ENCODE measurements at regions not wholly inside any gene's neighbourhood (a gene's known extent, or its start where the extent isn't known, plus 50 kb on each side); places are given as distances from the start of the nearest gene placed in this dataset.
"Not testable (repeated sequence)": the region's sequence is repeated elsewhere in the genome, so short reads cannot be mapped to it uniquely, and the experiment has no call there.

- intact Hi-C loops (cut with DNase I); H3K4me1 ChIP-seq (ENCODE audit: control insufficient read depth in 1 of 2, insufficient read depth in 2 of 2, low read length in 2 of 2); H3K27me3 ChIP-seq (ENCODE audit: control insufficient read depth in 1 of 2, insufficient read depth in 2 of 2, low read length in 1 of 2); DNase-seq; ATAC-seq (ENCODE audit: low FRiP score); H3K27ac ChIP-seq (ENCODE audit: low read depth in 1 of 2, low read length in 2 of 2); H3K9me3 ChIP-seq (ENCODE audit: control insufficient read depth, low read length); H3K4me3 ChIP-seq (ENCODE audit: low read length in 2 of 2); H3K36me3 ChIP-seq (ENCODE audit: control insufficient read depth in 1 of 2, insufficient read depth in 2 of 2, low read length in 1 of 2): not testable (repeated sequence)
- 75 to 89% methylated on average over 4 of the region's 7 CpGs for WGBS, 2 donors
Observed at GRCh38 chr6:141926200-141926900, 206.4 kb upstream of the GJE1 start.

GRCh38 chr6:141925001-141925400 is 207.7 kb upstream of the GJE1 start:
- no peaks in the 10 kb centered on the region for H3K27me3 ChIP-seq (ENCODE audit: control insufficient read depth in 1 of 2, insufficient read depth in 2 of 2, low read length in 1 of 2)
- no peaks in the 10 kb centered on the region for H3K9me3 ChIP-seq (ENCODE audit: control insufficient read depth, low read length)
- intact Hi-C loops (cut with DNase I): no loop called here
- H3K27ac ChIP-seq (ENCODE audit: low read depth in 1 of 2, low read length in 2 of 2): no peak overlapping the region
- no peak for DNase-seq
- H3K4me3 ChIP-seq (ENCODE audit: low read length in 2 of 2): no peak overlapping the region
- no peaks in the 10 kb centered on the region for H3K4me1 ChIP-seq (ENCODE audit: control insufficient read depth in 1 of 2, insufficient read depth in 2 of 2, low read length in 2 of 2)
- ATAC-seq (ENCODE audit: low FRiP score): no peak
- H3K36me3 ChIP-seq (ENCODE audit: control insufficient read depth in 1 of 2, insufficient read depth in 2 of 2, low read length in 1 of 2): no peaks in the 10 kb centered on the region

DNA sequence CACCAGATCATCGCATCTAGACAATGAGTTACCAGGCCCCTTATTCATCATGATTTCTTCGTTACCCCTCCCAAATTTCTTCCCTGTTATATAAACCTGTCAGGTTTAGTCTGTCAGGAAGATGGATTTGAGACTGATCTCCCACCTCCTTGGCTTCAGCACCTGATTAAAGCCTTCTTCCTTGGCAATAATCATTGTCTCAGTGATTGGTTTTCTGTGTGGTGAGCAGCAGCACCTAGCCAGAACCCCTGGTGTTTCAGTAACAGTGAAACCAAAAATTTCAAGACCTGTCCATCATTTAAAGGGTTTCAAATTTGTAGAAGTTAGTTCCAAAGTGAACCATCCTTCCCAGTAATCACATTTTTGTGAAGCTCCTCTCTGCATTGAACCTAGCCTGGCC is 209.8 kb upstream of the GJE1 start:
- intact Hi-C loops (cut with DNase I): no loop called here
- DNase-seq (no peak), ATAC-seq (ENCODE audit: low FRiP score) (no peak)
- Histone ChIP-seq H3K4me3 (ENCODE audit: low read length in 2 of 2) (no peak overlapping the region), H3K27ac (ENCODE audit: low read depth in 1 of 2, low read length in 2 of 2) (no peak overlapping the region), H3K27me3 (ENCODE audit: control insufficient read depth in 1 of 2, insufficient read depth in 2 of 2, low read length in 1 of 2) (no peaks in the 10 kb centered on the region), H3K36me3 (ENCODE audit: control insufficient read depth in 1 of 2, insufficient read depth in 2 of 2, low read length in 1 of 2) (no peaks in the 10 kb centered on the region), H3K4me1 (ENCODE audit: control insufficient read depth in 1 of 2, insufficient read depth in 2 of 2, low read length in 2 of 2) (no peaks in the 10 kb centered on the region), H3K9me3 (ENCODE audit: control insufficient read depth, low read length) (no peaks in the 10 kb centered on the region)
- WGBS, 2 donors: 89 to 90% methylated on average over 2 of the region's 2 CpGs

DNA sequence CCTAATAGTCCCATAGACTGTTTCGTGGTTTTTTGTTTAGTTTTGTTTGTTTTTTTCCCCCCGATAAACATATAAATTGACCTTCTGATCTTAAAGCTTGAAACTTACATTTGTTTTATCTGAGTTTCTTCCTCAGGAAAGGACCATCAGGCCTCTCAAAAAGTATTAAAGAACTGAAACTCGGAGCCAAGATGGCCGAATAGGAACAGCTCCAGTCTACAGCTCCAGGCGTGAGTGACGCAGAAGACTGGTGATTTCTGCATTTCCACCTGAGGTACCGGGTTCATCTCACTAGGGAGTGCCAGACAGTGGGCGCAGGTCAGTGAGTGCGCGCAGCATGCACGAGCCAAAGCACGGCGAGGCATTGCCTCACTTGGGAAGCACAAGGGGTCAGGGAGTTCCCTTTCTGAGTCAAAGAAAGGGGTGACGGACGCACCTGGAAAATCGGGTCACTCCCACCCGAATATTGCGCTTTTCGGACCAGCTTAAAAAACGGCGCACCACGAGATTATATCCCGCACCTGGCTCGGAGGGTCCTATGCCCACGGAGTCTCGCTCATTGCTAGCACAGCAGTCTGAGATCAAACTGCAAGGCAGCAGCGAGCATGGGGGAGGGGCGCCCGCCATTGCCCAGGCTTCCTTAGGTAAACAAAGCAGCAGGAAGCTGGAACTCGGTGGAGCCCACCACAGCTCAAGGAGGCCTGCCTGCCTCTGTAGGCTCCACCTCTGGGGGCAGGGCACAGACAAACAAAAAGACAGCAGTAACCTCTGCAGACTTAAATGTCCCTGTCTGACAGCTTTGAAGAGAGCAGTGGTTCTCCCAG is 215.8 kb upstream of the GJE1 start:
- intact Hi-C loops (cut with DNase I); H3K27me3 ChIP-seq (ENCODE audit: control insufficient read depth in 1 of 2, insufficient read depth in 2 of 2, low read length in 1 of 2); H3K27ac ChIP-seq (ENCODE audit: low read depth in 1 of 2, low read length in 2 of 2); DNase-seq; H3K4me1 ChIP-seq (ENCODE audit: control insufficient read depth in 1 of 2, insufficient read depth in 2 of 2, low read length in 2 of 2); H3K9me3 ChIP-seq (ENCODE audit: control insufficient read depth, low read length); H3K36me3 ChIP-seq (ENCODE audit: control insufficient read depth in 1 of 2, insufficient read depth in 2 of 2, low read length in 1 of 2); ATAC-seq (ENCODE audit: low FRiP score); H3K4me3 ChIP-seq (ENCODE audit: low read length in 2 of 2): not testable (repeated sequence)
- WGBS, 2 donors: 89 to 91% methylated on average over 24 to 28 of the region's 30 CpGs

DNA sequence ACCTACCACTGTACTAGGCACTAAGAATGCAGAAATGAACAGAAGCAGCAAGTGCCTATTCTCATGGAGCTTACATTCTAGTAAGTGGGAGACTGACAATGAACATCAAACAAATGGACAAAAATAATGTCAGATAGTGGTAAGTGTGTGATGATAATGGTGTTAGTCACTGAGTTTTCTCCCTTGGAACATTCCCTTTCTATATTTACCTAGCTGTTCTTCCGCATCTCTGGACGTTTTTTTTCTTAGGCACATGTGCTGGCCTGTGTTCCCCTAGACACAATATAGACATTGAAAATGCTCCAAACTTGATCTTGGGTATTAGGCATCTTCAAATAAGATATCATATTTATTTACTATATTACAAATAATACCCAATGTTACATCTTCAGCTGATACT is 218.1 kb upstream of the GJE1 start:
- intact Hi-C loops (cut with DNase I): no loop called here
- Histone ChIP-seq H3K36me3 (ENCODE audit: control insufficient read depth in 1 of 2, insufficient read depth in 2 of 2, low read length in 1 of 2) (no peaks in the 10 kb centered on the region), H3K9me3 (ENCODE audit: control insufficient read depth, low read length) (no peaks in the 10 kb centered on the region), H3K27me3 (ENCODE audit: control insufficient read depth in 1 of 2, insufficient read depth in 2 of 2, low read length in 1 of 2) (no peaks in the 10 kb centered on the region), H3K27ac (ENCODE audit: low read depth in 1 of 2, low read length in 2 of 2) (no peak overlapping the region), H3K4me1 (ENCODE audit: control insufficient read depth in 1 of 2, insufficient read depth in 2 of 2, low read length in 2 of 2) (no peaks in the 10 kb centered on the region), H3K4me3 (ENCODE audit: low read length in 2 of 2) (no peak overlapping the region)
- ATAC-seq (ENCODE audit: low FRiP score) (no peak), DNase-seq (no peak)
- WGBS, 2 donors: 68 to 75% methylated on average over 2 of the region's 2 CpGs

DNA sequence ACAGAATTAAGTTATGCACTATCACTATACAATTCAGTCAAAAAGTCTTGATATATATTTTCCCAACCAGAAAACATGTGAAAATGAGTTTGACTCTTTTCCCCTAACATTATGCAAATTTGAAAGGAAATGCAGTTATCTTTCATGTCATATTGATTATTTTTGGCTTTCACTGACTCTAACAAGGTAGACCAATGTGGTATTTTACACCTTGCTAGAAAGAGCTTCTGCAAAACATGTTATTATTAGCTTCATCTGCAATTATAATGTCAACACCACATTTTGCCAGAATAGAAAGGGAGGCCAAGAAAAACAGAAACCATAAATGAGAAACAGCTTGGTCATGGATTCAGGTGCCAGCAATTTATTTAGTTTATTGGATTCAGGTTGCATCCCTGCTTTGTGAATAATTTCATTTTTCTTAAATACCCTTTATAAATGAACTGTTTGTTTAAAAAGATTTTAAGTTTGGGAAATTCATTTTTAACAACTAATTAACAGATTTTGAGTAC is 226.1 kb upstream of the GJE1 start:
- H3K27ac ChIP-seq (ENCODE audit: low read depth in 1 of 2, low read length in 2 of 2): no peak overlapping the region
- no peak for DNase-seq
- H3K4me1 ChIP-seq (ENCODE audit: control insufficient read depth in 1 of 2, insufficient read depth in 2 of 2, low read length in 2 of 2): no peaks in the 10 kb centered on the region
- no peak overlapping the region for H3K4me3 ChIP-seq (ENCODE audit: low read length in 2 of 2)
- ATAC-seq (ENCODE audit: low FRiP score): no peak
- intact Hi-C loops (cut with DNase I): no loop called here
- no peaks in the 10 kb centered on the region for H3K36me3 ChIP-seq (ENCODE audit: control insufficient read depth in 1 of 2, insufficient read depth in 2 of 2, low read length in 1 of 2)
- no peaks in the 10 kb centered on the region for H3K27me3 ChIP-seq (ENCODE audit: control insufficient read depth in 1 of 2, insufficient read depth in 2 of 2, low read length in 1 of 2)
- no peaks in the 10 kb centered on the region for H3K9me3 ChIP-seq (ENCODE audit: control insufficient read depth, low read length)

GRCh38 chr6:141890661-141891060 is 242.1 kb upstream of the GJE1 start:
- Histone ChIP-seq H3K4me3 (ENCODE audit: low read length in 2 of 2) (no peak overlapping the region), H3K27ac (ENCODE audit: low read depth in 1 of 2, low read length in 2 of 2) (no peak overlapping the region), H3K4me1 (ENCODE audit: control insufficient read depth in 1 of 2, insufficient read depth in 2 of 2, low read length in 2 of 2) (no peaks in the 10 kb centered on the region), H3K9me3 (ENCODE audit: control insufficient read depth, low read length) (peaks cover 5% of the 10 kb centered on the region), H3K27me3 (ENCODE audit: control insufficient read depth in 1 of 2, insufficient read depth in 2 of 2, low read length in 1 of 2) (peaks cover 0 to 1% of the 10 kb centered on the region in 2 donors), H3K36me3 (ENCODE audit: control insufficient read depth in 1 of 2, insufficient read depth in 2 of 2, low read length in 1 of 2) (no peaks in the 10 kb centered on the region)
- no peak for ATAC-seq (ENCODE audit: low FRiP score)
- intact Hi-C loops (cut with DNase I): no loop called here
- no peak for DNase-seq
- WGBS, 2 donors: 66 to 67% methylated on average over 2 of the region's 2 CpGs

- intact Hi-C loops (cut with DNase I): no loop called here
- H3K4me1 ChIP-seq (ENCODE audit: control insufficient read depth in 1 of 2, insufficient read depth in 2 of 2, low read length in 2 of 2): no peaks in the 10 kb centered on the region
- WGBS, 2 donors: 97 to 98% methylated on average over 2 of the region's 2 CpGs
- H3K27me3 ChIP-seq (ENCODE audit: control insufficient read depth in 1 of 2, insufficient read depth in 2 of 2, low read length in 1 of 2): peaks cover 0 to 1% of the 10 kb centered on the region in 2 donors
- no peak overlapping the region for H3K27ac ChIP-seq (ENCODE audit: low read depth in 1 of 2, low read length in 2 of 2)
- no peaks in the 10 kb centered on the region for H3K36me3 ChIP-seq (ENCODE audit: control insufficient read depth in 1 of 2, insufficient read depth in 2 of 2, low read length in 1 of 2)
- no peak overlapping the region for H3K4me3 ChIP-seq (ENCODE audit: low read length in 2 of 2)
- ATAC-seq (ENCODE audit: low FRiP score): no peak
- no peak for DNase-seq
- H3K9me3 ChIP-seq (ENCODE audit: control insufficient read depth, low read length): peaks cover 5% of the 10 kb centered on the region
Observed at GRCh38 chr6:141884850-141885249, 247.9 kb upstream of the GJE1 start.

DNA sequence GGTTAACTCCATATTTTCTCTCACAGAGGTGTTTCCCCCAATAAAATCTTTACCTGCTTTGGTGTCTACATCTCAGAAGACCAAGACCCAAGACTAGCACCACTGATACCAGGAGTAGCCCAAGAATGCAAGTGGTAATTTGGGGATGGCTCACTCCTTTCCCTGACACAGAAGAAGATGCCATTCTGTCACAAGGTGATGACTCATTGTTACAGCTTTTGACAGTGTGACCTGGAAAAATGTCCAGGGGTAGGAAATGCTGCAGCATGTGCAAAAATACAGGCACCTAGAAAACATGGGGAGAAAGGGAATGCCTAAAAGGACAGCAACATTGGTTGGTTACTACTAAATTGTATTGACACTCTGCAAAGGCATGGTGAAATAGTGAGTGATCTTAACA is 254.0 kb upstream of the GJE1 start:
- no peak overlapping the region for H3K4me3 ChIP-seq (ENCODE audit: low read length in 2 of 2)
- H3K27ac ChIP-seq (ENCODE audit: low read depth in 1 of 2, low read length in 2 of 2): no peak overlapping the region
- no peak for ATAC-seq (ENCODE audit: low FRiP score)
- H3K9me3 ChIP-seq (ENCODE audit: control insufficient read depth, low read length): no peaks in the 10 kb centered on the region
- DNase-seq: no peak
- no peaks in the 10 kb centered on the region for H3K4me1 ChIP-seq (ENCODE audit: control insufficient read depth in 1 of 2, insufficient read depth in 2 of 2, low read length in 2 of 2)
- H3K36me3 ChIP-seq (ENCODE audit: control insufficient read depth in 1 of 2, insufficient read depth in 2 of 2, low read length in 1 of 2): no peaks in the 10 kb centered on the region
- no peaks in the 10 kb centered on the region for H3K27me3 ChIP-seq (ENCODE audit: control insufficient read depth in 1 of 2, insufficient read depth in 2 of 2, low read length in 1 of 2)
- intact Hi-C loops (cut with DNase I): no loop called here
